Hepatocyte (in vitro differentiated cells): ENCODE measurements at regions not wholly inside any gene's neighbourhood (a gene's known extent, or its start where the extent isn't known, plus 50 kb on each side); places are given as distances from the start of the nearest gene placed in this dataset.
"Not testable (repeated sequence)": the region's sequence is repeated elsewhere in the genome, so short reads cannot be mapped to it uniquely, and the experiment has no call there.

Experiments
- DNase-seq: peaks from one replicate; pipeline ENCODE4 v3.0.0-alpha.2; 2016; ENCODE audit warnings: low spot score
- H2AFZ ChIP-seq: fragments of 200-600 bp; sonication (generic); 2 replicates; pipeline ENCODE4 v1.6.0; 2016; ENCODE audit warnings: antibody characterized with exemption, mild to moderate bottlenecking
- H3K27ac ChIP-seq: fragments of 200-600 bp; sonication (generic); 2 replicates; pipeline ENCODE4 v1.5.1; 2016; ENCODE audit warnings: mild to moderate bottlenecking
- H3K27me3 ChIP-seq: fragments of 200-600 bp; sonication (generic); 2 replicates; pipeline ENCODE4 v1.6.1; 2016
- H3K36me3 ChIP-seq: fragments of 200-600 bp; sonication (generic); replicated peaks from 2 replicates; pipeline ENCODE4 v1.5.1; 2016; ENCODE audit warnings: low read depth; ENCODE audit not compliant: insufficient read depth
- H3K4me1 ChIP-seq: fragments of 200-600 bp; sonication (generic); 2 replicates; pipeline ENCODE4 v1.5.1; 2016; ENCODE audit warnings: mild to moderate bottlenecking, moderate library complexity; ENCODE audit not compliant: insufficient read depth
- H3K4me2 ChIP-seq: fragments of 200-600 bp; sonication (generic); 2 replicates; pipeline ENCODE4 v1.6.0; 2016
- H3K4me3 ChIP-seq: fragments of 200-600 bp; sonication (generic); 2 replicates; pipeline ENCODE4 v1.5.1; 2016; ENCODE audit warnings: mild to moderate bottlenecking
- H3K79me2 ChIP-seq: fragments of 200-600 bp; sonication (generic); 2 replicates; pipeline ENCODE4 v1.6.0; 2017; ENCODE audit warnings: mild to moderate bottlenecking
- H3K9me2 ChIP-seq: fragments of 200-600 bp; sonication (generic); replicated peaks from 2 replicates; pipeline ENCODE4 v1.6.0; 2017; ENCODE audit warnings: mild to moderate bottlenecking; ENCODE audit not compliant: insufficient read depth
- H3K9me3 ChIP-seq: fragments of 200-600 bp; sonication (generic); 2 replicates; pipeline ENCODE4 v1.5.1; 2016; ENCODE audit warnings: low read depth, mild to moderate bottlenecking
- H4K20me1 ChIP-seq: fragments of 200-600 bp; sonication (generic); 2 replicates; pipeline ENCODE4 v1.6.0; 2016; ENCODE audit warnings: mild to moderate bottlenecking; ENCODE audit not compliant: insufficient read depth, poor library complexity, severe bottlenecking
- CTCF ChIP-seq: fragments of 200-600 bp; sonication (generic); IDR thresholded peaks from 2 replicates; pipeline ENCODE4 v1.5.1; 2016; ENCODE audit warnings: antibody characterized with exemption, mild to moderate bottlenecking; ENCODE audit not compliant: poor library complexity
- EZH2 ChIP-seq: fragments of 200-600 bp; sonication (generic); IDR thresholded peaks from 2 replicates; pipeline ENCODE4 v1.6.1; 2016; ENCODE audit warnings: antibody characterized with exemption, mild to moderate bottlenecking, borderline replicate concordance
- EZH2phosphoT487 ChIP-seq: fragments of 200-600 bp; sonication (generic); IDR thresholded peaks from one replicate; pipeline ENCODE4 v1.6.1; 2018; ENCODE audit warnings: antibody characterized with exemption, mild to moderate bottlenecking, low read depth, moderate library complexity; ENCODE audit not compliant: unreplicated experiment, severe bottlenecking
- WGBS: methylation state at CpG from one replicate; pipeline ENCODE4 v1.1.6; 2016; ENCODE audit warnings: low lambda C conversion rate; ENCODE audit errors: missing lambda C conversion rate; 5-methylcytosine and 5-hydroxymethylcytosine counted together

GRCh38 chr3:81989274-81989673 lies 227.8 kb upstream of the GBE1 start:
- Histone ChIP-seq H3K9me2 (no peaks in the 10 kb centered on the region), H3K4me3 (no peak overlapping the region), H3K4me1 (no peaks in the 10 kb centered on the region), H3K27me3 (no peaks in the 10 kb centered on the region), H3K79me2 (no peaks in the 10 kb centered on the region), H3K36me3 (no peaks in the 10 kb centered on the region), H3K9me3 (no peaks in the 10 kb centered on the region), H2AFZ (no peak overlapping the region), H4K20me1 (no peaks in the 10 kb centered on the region), H3K4me2 (no peak overlapping the region), H3K27ac (no peak overlapping the region)
- TF ChIP-seq EZH2phosphoT487 (no peak), EZH2 (no peak), CTCF (no peak)
- WGBS: 87% methylated on average over 3 of the region's 3 CpGs
- no peak for DNase-seq

GRCh38 chr3:81987412-81987811 lies 226.0 kb upstream of the GBE1 start:
- not testable (repeated sequence) for H4K20me1 ChIP-seq, H3K9me3 ChIP-seq, H3K79me2 ChIP-seq, H3K27ac ChIP-seq, H3K9me2 ChIP-seq, DNase-seq, H3K4me1 ChIP-seq, H2AFZ ChIP-seq, H3K36me3 ChIP-seq, H3K27me3 ChIP-seq, H3K4me3 ChIP-seq, H3K4me2 ChIP-seq
- WGBS: 92% methylated on average over 11 of the region's 11 CpGs

- Histone ChIP-seq H3K79me2 (no peaks in the 10 kb centered on the region), H3K4me2 (no peak overlapping the region), H3K27me3 (no peaks in the 10 kb centered on the region), H3K4me1 (no peaks in the 10 kb centered on the region), H3K9me3 (no peaks in the 10 kb centered on the region), H2AFZ (no peak overlapping the region), H3K27ac (no peak overlapping the region), H4K20me1 (no peaks in the 10 kb centered on the region), H3K4me3 (no peak overlapping the region), H3K36me3 (no peaks in the 10 kb centered on the region), H3K9me2 (no peaks in the 10 kb centered on the region)
- TF ChIP-seq EZH2 (no peak), CTCF (no peak)
- no peak for DNase-seq
- 92% methylated on average over 12 of the region's 12 CpGs for WGBS
These were observed 224.7 kb upstream of the GBE1 start for GRCh38 chr3:81985996-81986723.

GRCh38 chr3:81983382-81983781 lies 221.9 kb upstream of the GBE1 start:
- Histone ChIP-seq H4K20me1 (no peaks in the 10 kb centered on the region), H3K27ac (no peak overlapping the region), H3K79me2 (no peaks in the 10 kb centered on the region), H3K4me3 (no peak overlapping the region), H3K36me3 (no peaks in the 10 kb centered on the region), H3K27me3 (no peaks in the 10 kb centered on the region), H3K9me2 (no peaks in the 10 kb centered on the region), H3K9me3 (no peaks in the 10 kb centered on the region), H3K4me1 (no peaks in the 10 kb centered on the region), H3K4me2 (no peak overlapping the region), H2AFZ (no peak overlapping the region)
- TF ChIP-seq EZH2: no peak
- TF ChIP-seq EZH2phosphoT487: no peak
- no peak for TF ChIP-seq CTCF
- no peak for DNase-seq
- WGBS: 79% methylated on average over 1 of the region's 1 CpG
